Stimulated activated CD4-positive, alpha-beta T cell treated with anti-CD3 and anti-CD28 coated beads, TNF-alpha, amount 100 ng/mL, for 48 hours (primary cell): ENCODE measurements at regions not wholly inside any gene's neighbourhood (a gene's known extent, or its start where the extent isn't known, plus 50 kb on each side); places are given as distances from the start of the nearest gene placed in this dataset.

Experiments
- DNase-seq, 3 donors: peaks; one replicate each; pipeline ENCODE4 v3.0.0-alpha.2; 2020; ENCODE audit warnings: low read depth in 3 of 3

DNA sequence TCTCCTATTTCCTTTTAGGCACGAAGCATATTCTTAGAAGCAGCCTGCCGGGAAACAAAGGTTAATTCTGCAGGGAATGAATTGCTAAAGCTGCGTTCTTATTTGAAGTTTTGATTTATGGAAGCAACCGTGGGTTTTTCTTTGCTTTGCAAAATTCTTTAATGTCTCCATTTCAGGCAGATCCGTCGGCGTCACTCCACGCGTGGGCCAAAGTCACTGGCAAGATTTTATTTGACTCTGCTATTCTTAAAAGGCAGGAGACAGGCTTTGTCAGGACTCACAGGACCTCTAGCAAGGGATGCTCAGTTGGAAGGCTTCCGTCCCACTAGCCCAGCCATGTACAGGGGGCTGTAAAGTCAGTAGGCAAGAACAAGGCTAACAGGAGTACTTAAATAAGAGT, 387.3 kb upstream of the XYLT1 start:
- no peak for DNase-seq

DNA sequence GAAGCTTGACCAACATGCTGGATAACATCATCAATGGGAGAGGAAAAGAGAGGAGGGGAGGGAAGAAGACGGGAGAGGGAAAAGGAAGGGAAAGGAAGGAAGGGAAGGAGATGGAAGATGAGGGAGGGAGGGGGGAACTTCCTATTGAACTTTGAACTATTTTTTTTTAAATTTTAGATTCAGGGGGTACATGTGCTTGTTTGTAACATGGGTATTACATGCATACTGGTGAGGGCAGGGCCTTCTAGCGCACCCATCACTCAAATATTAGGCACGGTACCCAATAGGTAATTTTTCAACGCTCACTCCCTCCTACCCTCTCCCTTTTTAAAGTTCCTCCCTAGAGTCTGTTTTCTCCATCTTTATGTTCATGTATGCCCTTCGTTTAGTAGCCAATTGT, 383.2 kb upstream of the XYLT1 start:
- DNase-seq, result no peak

DNA sequence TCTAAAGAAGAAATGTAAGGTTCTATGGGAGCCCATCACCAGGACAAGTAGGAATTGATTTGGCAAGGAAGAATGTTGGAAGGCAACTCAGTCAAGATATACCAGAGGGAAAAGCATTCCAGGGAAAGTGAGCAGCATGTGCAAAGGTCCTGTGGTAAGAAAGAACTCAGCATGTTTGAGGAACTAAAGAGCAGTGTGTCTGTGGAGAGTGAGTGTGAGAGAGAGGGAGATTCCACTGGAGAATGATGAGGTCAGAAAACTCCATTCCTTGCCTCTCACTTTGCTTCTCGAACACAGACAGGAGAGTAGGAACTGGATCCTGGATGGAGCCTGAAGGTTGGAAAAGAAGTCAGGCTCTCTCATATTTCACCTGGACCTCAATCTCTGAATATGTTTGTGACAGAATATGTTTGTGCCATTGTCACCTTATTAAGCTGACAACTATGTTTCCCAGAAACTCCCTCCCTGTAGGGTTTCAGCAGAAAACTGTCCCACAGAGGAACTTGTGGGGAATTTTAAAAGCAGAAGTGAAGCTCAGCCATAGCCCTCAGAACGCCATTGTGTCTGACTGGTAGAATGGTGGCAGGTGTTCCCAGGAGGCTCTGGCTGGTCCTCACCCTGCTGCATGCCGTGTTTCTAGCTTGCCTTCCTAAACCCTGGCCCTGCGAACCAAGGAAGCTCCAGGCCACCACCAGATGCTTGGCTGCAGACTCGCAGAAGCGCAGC, 382.4 kb upstream of the XYLT1 start:
- DNase-seq, result no peak

DNA sequence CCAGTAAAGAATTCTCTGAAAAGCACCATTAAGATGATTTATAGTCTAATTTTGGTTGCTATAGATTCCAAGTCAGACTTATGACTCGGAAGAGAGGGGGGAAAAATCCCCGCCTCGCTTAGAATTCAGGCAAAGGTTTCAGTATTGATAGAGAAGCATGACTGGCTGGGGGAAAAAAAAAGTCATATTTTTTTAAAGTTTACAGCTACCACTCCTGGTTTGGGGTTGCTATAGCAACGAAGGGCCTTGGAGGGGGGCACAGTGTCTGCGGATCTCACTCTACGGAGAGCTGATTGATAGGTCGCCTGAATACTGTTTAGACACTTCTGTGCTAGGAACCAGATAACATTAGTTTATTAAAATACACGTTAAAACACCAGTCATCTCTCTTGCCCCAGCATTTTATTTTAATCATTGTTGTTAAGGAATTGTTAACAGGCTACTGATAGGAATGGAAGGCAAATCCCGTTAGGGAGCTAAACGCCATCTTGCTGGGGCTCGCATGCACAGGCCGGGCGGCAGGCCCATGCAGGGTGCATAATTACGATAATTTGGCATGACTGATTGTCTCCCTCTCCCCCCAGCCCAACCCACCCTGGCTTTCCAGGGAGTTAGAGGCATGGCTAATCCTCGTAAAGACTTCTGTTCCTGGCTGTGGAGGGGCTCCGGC, 380.0 kb upstream of the XYLT1 start:
- no peak for DNase-seq

DNA sequence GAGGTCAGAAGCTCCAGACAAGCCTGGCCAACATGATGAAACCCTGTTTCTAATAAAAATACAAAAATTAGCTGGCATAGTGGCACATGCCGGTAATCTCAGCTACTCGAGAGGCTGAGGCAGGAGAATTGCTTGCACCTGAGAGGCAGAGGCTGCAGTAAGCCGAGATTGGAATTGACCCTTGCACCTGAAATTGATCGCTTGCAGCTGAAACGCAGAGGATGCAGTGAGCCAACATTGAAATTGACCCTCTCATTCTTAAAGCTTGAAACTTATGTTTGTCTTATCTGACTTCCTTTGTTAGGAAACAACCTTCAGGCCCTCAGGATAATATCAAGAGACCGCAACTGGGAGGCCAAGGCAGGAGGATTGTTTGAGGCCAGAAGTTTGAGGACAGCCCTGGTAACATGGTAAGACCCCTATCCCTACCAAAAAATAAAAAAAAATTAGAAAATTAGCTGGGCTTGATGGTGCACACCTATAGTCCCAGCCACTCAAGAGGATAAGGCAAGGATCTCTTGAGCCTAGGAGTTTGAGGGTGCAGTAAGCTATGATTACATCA, 376.6 kb upstream of the XYLT1 start:
- DNase-seq, result no peak

DNA sequence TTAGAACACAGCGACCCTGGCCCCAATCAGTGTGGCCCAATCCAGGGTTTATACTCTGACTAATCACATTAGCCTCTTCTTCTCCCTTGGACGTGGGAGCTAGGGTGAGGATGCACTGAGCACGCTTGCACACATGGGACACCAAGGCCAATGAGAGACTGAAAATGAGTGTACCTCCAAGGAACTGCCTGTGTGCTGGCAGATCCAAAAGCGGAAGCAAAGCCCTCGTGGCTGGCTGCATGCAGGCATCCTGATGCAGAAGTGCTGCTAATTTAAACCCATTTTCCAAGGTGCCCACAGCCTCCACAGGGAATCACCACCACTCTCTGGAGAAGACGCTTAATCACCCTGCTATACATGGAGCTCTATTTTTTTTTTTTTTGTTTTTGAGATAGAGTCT, 375.3 kb upstream of the XYLT1 start:
- no peak for DNase-seq

DNA sequence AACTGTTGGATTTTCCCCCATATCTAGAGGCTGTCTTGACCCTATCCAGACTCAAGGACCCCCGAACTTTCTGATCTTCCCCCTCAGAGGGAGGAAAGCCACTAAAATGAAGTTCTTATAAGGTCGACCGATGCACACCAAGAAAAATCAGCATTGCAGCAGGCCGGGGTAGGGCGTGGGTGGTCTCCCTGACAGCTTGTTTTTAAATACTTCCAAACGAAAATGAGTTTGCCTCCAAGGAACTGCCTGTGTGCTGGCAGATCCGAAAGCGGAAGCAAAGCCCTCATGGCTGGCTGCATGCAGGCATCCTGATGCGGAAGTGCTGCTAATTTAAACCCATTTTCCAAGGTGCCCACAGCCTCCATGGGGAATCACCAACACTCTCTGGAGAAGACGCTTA, 374.3 kb upstream of the XYLT1 start:
- no peak for DNase-seq

DNA sequence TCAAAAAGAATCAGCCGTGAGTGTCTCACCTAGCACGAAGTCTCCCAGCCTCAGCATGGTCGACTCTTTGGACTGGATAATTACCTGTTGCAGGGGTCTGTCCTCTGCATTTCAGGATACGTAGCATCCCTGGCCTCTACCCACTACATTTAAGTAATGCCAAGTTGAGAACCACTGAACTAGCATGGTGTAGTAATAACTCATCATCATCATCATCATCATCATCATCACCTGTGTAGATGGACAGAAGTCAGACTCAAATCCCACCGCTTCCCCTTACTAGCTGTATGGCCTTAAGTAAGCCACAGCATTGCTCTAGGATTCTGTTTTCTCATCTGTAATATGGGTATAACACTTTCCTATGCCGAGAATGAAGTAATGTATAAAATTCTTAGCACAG, 373.1 kb upstream of the XYLT1 start:
- DNase-seq, result no peak

DNA sequence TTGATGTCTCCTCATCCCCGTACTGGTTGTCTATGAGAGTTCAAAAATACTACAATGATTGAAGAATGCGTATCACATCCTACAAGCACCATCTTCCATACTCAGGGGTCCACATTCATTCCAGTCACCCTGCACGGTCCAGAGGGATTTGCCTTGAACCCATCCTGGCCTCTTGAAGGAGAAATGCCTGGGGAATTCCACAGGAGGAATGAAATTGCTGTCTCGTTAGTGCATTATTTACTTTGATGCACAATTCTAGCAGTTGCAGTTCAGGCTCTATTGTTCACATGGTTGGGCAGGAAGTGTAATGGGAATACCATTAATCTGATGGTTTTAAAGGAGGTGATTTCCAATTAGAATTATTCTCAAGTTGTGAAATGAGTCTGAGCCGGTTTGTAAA, 369.1 kb upstream of the XYLT1 start:
- DNase-seq, result no peak

DNA sequence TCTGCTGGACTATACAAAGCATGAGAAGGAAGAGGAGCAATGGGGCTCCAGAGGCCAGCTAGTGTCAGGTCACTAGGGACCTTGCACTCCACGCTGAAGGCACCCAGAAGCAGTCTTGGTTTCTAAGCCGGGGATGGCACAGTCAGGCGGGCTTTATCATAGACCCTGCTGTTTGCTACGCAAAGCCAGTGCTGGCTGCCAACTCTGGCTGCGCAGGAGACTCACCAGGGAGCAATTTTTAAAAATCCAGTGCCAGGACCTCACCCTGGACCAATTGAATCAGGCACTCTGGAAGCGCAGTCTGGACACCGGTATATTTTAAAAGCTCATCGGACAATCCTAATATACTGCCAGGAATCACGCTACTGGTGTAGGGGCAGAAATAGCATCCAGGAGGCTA, 368.5 kb upstream of the XYLT1 start:
- DNase-seq, result no peak

DNA sequence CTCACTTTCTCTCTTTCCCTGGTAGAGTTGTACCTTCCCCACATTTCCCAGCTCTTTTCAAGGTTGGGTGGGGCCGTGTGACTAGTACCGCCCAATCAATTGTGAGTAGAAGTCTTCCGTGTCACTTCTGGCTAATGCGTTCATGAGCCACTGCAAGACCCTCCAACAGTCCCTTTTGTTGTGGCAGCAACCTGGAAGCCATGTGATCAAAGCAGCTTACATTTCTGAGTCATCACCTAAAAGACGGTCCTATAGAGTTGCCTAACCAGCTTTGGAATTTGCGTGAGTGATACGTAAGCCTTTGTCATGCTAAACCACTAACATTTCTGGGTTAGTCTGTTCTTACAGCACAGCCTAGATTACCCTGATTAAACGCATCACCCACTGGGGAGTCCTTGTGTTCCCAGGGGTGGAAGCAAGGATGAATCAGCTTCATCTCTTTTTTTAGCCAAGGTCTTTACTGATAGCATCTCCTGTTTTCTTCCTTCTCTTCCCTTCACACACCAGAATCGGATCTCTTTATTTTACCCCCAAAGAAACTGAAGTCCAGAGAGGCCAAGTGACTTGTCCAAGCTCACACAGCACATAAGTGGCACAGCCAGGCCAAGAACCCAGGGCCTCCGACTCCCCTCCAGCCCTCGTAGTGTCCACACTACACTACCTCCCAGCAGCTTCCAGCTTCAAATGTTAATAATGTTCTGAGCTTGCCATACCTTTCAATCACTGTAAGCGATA, 366.3 kb upstream of the XYLT1 start:
- no peak for DNase-seq

DNA sequence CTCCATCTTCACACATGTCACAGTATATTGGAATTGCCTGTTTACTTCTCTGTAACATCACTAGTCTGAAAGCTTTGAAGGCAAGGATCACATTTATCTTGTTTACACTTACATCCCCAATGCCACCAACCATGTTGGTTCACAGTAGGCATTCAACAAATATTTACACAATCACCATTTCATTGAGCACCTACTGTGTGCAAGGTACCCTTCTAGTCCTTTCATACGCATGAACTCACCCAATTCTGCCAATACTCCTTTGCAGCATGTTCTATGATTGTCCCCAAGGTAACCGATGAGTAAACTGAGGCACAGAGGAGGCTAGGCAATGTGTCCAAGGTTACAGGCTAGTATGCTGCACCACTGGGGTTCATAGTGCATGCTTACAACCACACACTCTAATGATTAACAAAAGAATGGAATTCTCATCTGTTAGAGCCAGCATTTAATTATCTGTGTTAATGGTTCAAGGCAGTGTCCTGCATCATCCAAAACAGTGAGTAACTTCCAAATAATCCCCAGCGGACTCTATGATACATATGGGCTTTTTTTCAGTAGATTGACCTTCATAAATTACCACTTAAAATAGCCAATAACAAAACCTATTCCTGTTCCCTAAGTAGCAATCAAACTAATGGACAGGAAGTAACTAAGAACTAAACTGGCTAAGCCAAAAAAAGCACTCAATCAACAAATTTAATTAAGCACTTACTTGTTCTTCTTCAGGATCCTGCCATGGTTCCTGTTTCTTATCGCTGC, 364.5 kb upstream of the XYLT1 start:
- DNase-seq, result no peak

DNA sequence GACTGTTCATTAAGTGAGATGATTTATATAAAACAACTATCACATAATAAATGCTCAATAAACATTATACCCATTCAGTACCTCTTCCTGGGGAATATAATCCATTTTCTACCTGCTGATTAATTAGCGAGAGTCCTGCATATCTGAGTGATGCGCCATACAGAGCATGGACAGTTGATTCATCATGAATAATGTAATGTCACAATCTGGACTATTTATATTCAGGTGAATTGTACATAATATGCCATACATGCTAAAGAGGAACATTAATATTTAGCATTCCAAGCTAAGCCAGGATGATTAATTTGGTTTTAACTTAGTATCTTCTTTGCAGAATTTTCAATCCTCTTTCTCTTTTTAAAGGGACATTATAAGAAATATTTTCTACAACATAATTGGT, 362.0 kb upstream of the XYLT1 start:
- no peak for DNase-seq

DNA sequence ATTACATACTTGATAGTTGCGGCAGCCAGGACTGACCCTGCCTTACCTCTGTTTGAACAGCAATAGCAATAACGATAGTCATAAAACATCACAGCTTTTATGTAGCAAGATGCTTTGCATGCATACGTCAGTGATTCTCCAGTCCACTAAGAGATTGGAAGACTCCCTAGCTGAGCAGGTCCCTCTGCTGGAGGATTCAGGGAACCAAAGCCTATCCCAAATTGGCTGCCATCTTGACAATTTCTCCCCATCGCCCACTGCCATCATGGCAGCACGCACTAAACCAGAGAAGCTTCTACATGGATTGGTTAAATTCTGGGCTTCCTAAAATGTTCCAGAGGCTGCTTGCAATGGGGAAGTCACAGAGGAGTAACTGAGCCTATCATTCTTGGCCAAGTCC, 360.6 kb upstream of the XYLT1 start:
- DNase-seq, result no peak

DNA sequence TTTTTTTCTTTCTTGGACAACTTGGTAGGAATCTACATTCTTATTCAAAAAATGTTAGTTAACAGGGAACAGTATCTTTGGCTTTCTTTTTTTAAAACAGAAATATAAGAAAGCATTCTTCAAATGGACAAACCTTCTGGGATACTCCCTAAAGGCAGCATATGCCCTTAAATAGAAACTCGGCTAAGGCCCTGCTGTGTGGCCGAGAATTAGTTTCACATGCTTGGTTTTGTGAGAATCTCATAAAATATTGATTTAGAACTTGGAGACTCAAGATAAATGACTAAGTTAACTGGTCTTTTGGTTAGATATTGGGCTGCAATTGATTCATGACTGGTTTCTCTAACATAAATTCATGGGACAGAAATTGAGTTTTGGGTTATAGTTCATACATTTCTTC, 359.9 kb upstream of the XYLT1 start:
- no peak for DNase-seq

DNA sequence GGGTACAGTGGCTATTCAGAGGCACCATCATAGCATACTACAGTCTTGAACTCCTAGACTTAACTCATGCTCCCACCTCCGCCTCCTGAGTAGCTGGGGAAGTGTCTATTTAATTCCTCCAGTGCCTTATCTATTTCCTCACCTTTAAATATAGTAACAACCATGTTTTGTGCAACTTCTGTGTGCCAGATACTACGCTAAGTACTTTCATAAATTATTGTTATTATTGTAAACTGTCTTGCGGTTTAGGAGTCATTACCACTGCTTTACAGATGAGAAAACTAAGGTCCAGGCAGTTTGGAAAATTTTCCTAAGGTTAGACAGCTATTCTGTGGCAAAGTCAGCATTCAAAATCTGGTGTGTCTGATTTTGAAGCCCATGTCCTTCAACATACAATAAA, 359.1 kb upstream of the XYLT1 start:
- no peak for DNase-seq

DNA sequence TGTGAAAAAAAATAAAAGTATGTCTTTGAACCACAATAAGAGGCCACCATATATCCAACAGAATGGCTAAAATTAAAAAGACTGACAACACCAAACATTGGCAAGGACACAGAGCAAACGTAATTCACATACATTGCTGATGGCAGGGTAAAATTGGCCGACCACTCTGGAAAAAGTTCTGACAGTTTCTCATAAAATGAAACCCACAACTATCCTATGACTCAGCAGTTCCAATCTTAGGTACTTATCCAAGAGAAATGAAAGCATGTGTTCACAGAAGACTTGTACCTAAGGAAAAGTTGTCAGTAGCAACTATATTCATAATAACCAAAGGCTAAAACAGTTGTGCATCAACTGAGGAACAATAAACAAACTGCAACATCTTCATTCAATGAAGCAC, 357.3 kb upstream of the XYLT1 start:
- no peak for DNase-seq

DNA sequence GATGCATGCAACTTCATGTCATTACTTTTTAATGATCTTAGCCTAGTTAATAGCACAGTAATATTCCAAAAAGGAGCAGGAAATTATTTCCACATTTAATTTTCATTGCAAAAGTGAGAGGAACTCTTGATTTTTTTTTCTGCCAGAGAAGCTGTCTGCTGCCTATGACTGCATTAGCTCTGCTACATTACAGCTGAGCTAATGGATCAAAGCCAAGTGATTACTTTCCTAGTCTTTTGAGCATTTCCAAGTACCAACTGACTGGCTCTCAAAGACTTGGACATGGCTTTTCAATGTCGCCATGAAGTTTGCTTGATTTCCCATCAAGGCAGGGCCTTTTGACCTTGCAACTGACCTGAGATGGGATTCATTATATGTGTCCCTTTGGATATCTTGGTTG, 356.6 kb upstream of the XYLT1 start:
- no peak for DNase-seq

DNA sequence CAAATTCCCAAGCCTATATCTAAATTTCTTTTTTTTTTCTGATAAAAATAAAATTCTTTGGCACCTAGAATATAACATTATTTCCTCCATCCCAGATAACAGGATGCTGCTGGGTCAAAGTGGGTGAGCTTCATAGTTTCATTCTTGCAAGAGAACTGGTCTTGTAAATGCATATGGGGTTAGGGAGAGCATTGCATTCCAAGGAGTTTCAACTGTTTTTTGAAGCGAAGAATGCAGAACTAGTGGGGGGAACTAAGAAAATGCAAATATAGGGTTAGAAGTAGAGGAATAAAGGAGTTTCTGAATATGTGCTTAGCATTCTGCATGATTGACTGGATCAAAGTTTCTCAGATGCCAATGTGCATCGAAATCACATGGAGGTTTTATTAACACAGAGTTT, 347.2 kb upstream of the XYLT1 start:
- DNase-seq, result no peak

DNA sequence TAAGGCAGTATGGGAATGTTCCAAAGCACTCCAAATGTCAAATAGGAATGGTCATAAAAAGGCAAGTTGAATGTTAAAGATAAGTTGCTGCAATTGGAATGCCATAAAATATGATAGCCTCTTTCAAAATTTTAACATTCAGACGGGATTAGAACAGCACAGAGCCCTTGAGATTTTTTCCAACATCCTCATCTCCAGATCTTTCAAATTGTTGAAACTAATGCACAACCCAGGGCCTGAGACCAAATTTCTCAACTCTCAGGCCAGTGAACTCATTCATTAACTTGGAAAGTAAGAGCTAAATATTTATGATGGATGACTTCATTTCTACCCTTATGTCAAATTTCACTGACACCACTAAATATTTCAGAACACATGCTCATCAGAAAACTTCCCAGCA, 346.5 kb upstream of the XYLT1 start:
- DNase-seq, result no peak

DNA sequence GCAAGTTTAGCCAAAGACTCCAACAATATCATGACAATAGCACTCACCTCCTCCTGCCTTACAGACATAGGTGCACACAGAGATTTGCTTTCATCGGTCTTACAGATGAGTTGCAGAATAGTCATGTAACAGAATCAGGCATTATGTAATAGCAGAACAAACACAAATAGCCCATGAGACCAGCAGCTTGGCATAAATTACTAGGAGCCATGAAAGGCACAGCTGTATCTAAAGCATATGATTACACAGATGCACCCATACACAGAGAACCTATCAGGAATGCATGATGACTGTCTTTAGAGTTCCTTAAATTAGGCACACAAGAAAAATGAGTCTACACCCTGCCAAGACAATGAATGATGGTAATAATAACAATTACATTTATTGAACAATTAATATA, 342.0 kb upstream of the XYLT1 start:
- DNase-seq, result no peak

DNA sequence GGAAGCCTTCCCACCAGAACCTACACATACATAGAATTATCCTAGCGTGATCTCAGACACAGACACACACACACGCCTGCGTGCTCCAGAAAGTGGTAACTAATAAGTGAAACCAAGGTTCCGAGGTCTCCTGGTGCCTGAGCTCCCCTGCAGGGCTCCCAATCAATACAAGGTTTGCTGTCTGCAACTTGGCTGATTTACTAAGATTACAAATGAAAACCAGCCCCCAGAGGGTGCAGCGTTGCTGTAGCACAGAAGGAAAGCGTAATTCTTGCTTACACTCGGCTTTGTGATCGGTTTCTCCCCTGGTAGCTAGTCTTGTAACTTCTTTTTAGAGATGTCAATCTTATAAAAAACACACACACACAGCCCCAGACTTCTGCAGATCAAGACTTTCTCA, 334.1 kb upstream of the XYLT1 start:
- DNase-seq, result no peak
